GM19035 (cell line): ENCODE measurements at regions not wholly inside any gene's neighbourhood (a gene's known extent, or its start where the extent isn't known, plus 50 kb on each side); places are given as distances from the start of the nearest gene placed in this dataset.

Experiments used
- ATAC-seq: cut with Tn5 transposase; IDR thresholded peaks from one replicate; pipeline ENCODE4 v1.9.1; 2021; ENCODE audit not compliant: unreplicated experiment

DNA sequence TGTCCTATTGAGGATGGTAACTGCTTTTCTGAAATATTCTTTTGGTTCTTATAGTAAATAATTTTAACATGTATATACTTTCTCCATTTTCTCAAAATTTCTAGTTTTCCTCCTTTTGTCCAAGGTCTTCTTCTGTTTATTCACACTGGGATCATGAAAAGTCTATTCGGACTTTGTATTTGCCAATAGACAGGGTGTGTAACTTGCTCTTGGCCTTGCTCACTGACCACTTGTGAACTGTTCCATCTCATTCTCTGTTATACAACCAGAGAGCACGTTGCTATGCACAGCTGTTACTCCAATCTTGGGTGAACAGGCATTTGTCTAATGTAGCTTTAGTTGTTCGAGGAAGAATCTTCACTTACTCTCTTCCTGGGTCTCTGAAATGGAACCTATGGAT, 388.9 kb downstream of the SH3GL2 start:
- ATAC-seq = no peak

DNA sequence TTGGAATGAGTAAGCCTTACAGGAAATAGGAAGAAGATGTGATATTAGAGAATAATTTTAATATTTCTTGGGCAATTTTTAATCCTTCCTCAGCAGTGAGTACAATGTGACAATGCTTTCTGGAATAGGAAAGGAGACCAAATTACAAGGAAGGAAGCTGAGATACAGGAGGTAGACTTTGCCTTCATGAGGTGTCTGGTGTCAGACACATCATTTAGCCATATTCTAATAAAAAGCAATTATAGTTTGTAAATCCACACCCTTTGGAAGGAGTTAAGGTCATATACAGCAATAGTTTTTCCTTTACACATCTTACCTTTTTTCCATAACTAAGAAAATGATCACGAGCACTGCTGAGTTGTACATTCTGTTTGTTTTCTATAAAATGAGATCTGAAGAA, 390.4 kb downstream of the SH3GL2 start:
- no peak for ATAC-seq

DNA sequence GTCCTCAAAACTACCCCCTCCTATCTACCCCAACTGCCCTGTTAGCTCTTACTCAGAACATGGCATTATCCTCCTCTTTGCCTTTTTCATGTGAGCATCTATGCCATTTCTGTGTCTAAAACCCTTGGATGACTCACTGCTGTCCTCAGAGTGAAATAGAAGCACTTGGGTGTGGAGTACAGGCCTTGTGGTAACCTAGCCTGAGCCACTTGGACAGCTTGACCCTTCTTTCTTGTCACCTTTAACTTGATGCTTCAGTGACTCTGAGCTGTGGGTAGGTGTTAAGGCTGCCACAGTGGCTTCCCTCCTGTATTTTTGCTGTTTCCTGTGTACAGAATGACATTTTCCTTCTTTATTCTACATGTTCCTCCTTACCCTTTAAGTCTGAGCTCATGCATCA, 391.4 kb downstream of the SH3GL2 start:
- ATAC-seq = no peak

DNA sequence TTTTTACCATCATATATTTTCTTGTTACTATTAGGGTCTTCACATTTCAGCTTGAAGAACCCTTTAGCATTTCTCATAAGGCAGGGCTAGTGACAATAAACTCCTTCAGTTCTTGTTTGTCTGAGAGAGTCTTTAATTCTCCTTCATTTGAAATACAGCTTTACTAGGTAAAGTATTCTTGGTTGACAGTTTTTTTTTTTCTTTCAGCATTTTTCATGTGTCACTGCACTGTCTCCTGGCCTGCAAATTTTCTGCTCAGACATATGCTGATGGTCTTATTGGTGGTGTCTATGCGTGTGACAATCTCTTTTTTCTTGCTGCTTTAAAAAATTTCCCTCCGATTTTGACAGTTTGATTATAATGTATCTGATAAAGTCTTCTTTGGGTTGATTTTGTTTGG, 399.9 kb downstream of the SH3GL2 start:
- no peak for ATAC-seq

DNA sequence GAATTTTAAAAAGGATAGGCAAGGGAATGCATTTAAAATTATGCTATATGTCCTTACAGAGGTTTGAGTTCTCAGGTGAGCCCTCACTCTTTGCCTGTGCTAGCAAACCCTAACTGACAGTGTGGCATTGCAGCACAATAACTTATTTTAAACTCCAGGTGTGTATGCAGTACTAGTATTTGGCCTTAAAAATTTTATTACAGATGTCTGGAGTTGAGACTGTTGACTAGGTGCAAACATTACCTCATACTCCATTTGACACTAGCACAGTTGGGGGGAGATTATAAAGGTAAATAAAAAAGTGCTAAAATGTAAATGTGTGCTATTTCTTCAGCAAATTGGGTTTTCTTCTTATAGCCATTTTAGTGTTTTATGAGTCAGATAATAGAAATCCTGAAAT, 407.7 kb downstream of the SH3GL2 start:
- no peak for ATAC-seq

DNA sequence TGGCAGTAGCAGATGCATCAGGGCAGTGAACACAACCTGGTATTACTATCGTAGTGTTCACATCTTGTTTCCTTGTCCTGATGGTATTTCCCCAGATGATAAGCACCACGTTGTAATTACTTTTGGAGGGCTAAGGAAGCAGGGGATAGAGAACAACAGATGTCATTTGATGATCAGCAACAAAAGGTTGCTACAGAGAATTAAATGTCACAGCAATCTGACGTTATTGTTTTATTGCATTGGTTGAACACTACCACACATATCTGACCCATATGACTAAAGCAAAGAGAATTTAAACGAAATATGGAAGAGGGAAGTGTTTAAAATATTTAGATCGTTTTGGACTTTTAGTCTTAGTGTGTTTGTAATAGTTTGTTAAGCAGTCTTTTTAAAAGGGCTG, 408.3 kb downstream of the SH3GL2 start:
- no peak for ATAC-seq

DNA sequence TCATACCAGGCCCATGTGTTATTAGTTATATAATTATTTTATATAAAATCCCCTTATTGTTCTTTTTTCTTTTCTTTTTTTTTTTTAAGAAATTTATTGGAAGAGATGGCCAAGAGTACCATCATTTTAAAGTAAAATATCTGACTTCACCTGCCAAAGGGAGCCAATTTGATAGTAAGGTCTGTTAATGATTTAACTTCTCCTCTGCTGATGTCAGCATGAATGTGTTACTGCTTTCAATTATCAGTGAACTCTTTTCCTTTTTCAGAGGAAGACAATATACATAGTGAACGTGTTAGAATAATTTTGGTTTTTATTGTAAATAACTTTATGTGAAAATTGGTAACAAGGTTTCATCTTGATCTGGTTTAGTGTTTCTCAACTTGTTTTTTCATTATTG, 409.6 kb downstream of the SH3GL2 start:
- no peak for ATAC-seq

DNA sequence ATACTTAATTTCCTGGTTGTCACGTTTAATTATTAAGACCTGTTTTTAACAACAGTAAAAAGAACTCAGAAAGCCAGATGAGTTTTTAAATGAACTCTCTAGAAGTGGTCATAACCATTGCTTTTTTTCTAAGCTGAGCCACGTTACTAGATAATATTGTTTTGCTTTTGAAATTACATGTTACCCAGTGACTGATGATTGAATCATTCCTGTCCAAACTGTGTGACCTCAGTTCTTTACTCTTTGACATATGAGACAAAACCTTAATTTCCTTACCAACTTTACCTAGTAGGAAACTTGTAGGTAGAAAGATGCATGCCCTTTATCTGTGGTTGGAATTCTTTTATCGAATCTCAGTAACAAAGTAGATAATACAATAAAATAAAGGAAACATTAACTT, 411.7 kb downstream of the SH3GL2 start:
- ATAC-seq = no peak

DNA sequence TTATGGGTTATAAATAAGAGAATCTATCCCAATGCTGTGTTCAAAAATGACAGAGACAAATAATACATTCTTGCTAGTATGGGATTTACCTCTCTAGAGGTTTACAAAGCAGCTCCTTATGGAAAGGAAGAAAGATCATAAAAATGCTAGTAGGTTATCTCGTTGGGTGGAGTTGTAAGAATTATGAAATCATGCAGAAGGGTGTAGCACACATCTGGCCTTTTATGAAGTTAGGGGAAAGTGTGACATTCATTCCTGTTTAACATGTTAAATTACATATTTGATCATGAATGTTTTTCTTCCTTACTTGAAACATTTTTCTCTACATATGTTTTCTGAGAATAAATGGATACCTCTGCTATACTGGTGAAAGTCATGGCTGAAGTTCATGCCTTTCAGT, 414.2 kb downstream of the SH3GL2 start:
- no peak for ATAC-seq

DNA sequence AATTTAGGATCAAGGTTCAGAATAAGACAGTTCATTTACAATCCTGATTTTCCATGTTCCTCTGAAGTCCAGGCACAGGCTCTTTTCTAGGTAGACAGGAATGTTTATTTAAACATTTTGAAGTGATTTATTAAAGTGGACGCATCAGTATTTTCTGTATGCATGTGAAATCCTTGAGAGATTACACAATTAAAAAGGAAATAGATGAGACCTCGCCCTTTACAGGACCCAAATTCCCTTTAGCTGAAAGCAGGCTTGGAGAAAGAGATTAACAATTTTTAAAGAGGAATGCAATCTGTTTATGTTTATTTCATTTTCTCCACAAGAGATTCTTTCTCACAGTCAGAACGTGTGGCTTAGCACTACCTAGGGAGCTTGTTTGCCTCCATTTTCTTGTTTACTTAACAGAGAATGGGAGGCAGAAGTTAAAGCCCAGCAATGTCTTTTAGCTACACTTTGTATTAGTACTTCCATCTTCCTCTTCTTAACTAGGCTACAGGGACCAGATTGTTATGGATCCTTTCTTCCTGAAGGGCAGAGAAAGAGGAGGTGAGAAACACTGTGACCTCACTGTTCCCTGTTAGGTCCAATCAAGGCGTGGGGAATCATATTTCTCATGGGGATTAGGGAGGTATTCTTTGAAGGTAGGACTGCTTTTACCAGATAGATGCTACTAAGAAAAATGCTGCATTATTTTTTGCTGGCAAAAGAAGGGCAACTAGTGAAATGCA, 416.0 kb downstream of the SH3GL2 start:
- ATAC-seq = no peak

DNA sequence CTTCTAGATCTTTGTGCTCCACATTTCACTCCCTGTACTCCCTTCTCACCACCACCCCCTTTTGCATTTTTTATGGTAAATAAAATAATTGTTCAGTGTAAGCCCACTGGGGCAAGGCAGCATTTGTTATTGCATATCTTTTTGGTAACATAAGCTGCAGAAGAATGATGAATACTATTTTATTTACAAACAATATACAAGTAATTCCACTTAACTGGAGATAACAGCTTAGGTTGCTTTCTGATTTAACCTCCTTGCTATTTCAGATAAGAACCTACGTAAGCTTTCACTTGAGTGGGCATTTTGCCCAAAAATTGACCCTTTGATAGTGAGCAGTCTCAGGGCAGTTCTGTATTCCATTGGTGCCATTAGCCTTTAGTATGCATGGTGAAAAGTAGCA, 417.9 kb downstream of the SH3GL2 start:
- ATAC-seq = no peak

DNA sequence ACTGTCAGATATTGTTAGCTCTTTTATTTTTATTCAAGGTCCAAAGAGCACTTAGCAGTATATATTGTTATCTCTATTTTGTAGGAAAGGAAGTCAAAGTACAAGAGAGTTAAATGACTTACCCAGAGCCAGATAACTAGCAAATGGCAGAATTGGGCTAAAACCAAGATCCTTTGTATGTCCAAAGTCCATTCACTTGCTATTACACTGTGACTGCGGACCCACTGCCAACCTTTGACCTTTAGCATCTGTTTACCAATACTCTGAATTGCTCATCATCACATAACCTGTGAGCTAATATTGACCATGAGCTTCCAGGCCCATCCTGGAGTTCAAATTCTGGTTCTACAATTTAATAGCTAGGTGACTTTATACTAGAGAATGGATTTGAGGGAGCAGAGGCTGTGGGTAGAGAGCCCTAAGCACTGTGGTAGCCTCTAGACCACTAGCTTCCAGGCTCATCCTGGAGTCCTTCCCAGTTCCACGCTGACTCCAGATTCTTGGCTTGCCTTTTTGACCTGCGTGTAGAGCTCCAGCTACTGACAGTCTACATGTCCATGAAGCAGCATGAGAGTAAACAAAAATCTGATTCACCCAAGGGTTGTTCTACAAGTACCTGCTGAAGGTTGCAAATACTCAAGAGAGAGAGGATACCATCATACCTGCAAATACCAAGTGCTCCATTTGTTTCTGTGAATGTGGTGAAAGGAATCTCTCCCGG, 424.0 kb downstream of the SH3GL2 start:
- ATAC-seq = no peak

DNA sequence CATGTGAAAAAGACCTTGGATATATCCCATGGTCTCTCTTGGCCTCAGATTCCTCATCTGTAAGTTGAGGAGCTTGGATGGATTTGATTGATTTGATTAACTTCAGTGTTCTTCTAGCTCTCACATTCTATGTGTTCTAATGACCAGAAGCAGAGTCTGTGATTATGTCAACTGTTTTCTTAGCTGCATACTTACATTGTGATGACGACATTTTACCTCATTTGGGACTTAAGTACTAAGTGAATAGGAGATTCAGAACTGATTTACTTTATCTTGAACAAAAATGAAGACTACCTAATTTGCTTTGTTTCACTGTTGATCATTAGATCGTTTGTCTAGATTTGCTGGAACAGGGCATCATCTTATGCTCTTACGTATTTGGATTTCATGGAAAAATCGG, 427.7 kb downstream of the SH3GL2 start:
- ATAC-seq = no peak

DNA sequence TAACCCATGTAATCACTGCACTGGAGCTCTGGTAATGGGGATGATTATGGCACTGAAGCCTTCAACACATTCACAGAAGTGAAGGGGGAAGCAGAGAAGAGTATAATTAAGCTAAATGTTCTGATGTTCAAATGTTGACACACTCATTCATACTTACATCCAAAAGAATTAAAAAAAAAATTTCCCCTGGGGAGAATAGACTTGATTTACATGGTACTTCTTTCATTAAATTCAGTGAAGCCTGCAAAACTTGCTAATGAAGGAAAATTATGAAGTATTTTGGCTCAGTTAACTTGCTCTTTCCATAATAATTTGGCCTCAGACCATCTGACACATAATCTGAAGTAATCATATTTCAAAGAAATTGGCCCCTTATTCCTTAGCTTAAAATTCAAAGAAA, 428.8 kb downstream of the SH3GL2 start:
- no peak for ATAC-seq

DNA sequence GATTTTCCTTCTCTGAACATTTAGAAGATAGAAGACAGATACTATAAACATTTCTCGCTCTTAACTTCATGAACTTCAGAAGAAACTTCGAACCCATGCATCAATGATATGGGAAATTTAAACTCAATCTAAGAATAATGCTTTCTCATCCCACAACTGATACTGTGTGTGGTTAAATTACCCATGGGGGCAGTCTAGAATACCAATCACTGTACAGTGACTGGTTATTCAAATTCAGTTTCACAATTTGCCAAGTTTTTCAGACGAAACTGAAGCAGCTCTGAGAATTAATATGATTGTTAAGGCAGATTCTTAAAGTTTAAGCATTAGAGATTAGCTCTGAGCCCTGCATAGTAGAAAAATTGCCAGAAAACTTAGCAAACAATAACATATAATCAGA, 431.0 kb downstream of the SH3GL2 start:
- ATAC-seq = no peak

DNA sequence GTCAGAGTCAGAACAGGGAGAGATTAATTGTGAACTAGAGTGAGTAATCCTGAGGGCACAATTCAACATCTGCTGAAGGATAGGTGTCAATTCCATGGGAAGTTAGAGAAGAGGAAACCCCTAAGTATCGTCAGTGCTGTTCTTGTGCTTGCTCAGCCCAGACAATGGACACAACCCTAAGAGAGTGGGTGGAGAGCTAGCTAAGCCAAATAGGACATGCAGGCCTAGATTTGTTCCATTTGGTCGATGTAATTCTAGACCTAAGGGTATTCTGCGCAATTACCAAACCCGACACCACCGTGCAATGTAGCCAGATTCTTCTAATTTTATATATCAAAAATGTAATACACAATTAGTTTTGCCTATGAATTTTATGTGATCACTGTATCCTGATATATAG, 431.6 kb downstream of the SH3GL2 start:
- no peak for ATAC-seq

DNA sequence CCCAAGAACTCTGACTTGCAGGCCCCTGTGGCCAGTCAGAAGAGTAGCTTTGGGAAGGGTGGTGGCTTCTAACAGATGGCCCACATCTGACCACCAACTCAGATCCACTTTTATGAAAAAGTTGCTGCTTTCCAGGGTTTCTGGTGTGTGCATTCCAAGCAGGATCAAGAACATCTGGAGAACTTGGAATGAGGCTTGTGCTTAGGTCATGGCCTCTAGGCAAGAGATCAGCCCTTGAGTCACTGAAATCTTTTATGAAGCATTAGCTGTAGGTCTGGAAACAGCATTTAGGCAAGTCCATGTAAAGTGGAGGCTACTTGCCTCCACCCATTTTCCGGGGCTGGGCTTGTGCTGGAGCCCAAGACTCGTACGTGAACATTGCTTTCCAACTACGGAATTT, 433.3 kb downstream of the SH3GL2 start:
- no peak for ATAC-seq

DNA sequence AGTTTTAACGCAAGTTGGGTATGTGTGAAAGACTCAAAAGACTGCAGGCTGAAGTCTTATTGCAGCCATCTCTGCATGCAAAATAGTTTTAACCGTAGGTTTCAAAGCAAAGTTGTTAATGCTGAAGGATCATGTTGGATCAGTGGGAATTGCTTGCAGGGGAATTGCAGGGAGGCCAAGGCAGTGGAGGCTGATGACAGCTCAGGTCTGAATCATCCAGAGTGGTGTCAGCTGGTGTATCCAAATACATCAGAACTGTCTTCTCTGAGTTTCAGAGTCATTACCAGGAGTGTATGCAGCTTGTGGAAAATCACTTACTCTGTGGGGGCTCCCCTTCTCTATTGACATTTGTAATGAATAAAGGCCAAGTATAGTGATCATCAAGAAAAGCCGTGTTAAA, 435.7 kb downstream of the SH3GL2 start:
- no peak for ATAC-seq

DNA sequence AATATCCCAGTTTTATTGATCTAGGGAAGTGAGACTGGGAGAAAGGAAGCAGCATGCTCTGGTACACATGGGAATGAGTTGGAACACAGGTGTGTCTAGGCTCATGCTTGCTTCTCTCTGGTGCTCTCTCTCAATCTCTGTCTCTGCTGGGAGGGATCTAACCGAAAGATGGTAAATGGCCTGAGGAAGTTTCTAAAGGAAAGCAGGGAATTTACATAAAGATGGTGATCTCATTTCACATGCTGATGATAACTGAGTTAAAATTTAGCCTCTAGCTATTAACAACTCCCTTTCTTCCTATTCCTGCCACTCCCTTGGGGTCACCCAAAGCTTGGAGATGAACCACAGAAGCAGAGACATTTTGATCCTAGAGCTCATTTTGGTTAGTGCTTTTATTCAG, 436.2 kb downstream of the SH3GL2 start:
- ATAC-seq = no peak

DNA sequence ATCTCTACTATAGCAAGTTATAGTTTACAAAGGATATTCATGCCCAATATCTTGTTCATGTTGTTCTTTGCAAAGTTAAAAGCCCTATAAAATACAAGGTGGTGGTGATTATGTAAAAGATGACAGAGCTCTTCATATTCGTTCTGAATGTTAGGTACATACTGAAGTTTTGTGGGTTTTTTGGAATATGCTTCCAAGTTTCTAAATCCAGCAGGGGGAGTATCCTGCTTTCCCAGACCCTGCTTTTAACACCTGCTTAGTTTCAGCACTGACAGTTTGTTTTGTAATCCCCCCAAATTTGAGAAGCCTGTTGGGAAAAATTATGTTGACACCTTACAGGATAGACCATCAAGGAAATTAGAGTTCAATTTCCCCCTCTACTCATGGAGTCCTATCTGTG, 438.3 kb downstream of the SH3GL2 start:
- no peak for ATAC-seq

DNA sequence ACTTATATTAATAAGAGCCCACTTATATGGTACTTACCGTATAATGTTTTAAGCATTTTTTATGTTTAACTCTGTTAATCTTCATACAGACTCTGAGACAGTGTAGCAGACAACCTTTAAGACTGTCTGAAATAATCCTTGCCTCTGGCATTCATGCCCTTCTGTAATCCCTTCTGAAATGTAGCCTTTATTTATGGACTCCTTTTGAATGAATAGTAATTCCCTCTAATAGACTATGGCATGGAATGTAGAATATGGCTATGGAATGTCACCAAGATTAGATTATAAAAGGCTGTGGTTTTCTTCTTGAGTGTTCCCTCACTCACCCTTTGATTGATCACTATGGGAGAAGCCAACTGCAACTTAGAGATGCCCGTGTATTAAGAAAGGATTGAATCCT, 439.4 kb downstream of the SH3GL2 start:
- no peak for ATAC-seq

DNA sequence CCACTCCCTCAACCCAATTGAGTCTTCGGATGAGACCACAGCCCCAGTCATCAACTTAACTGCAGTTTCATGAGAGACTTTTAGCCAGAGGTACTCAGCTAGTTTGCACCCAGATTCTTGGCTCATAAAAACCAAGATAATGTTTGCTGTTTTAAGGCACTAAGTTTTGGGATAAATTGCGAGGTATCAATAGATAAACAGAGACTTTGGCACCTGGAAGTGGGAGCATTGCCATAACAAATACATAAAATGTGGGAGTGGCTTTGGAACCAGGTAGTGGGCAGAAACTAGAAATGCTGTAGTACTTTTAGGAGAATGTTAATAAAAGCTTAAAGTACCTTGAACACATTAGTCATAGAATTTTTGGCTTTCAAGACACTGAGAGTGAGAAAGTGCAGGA, 439.8 kb downstream of the SH3GL2 start:
- no peak for ATAC-seq
